HCT116 (cell line): ENCODE measurements at regions not wholly inside any gene's neighbourhood (a gene's known extent, or its start where the extent isn't known, plus 50 kb on each side); places are given as distances from the start of the nearest gene placed in this dataset.

Source experiments
- CBX3 ChIP-seq: IDR thresholded peaks from 2 replicates; pipeline ENCODE4 v1.6.1; 2012; ENCODE audit warnings: low read depth
- CEBPB ChIP-seq: IDR thresholded peaks from 2 replicates; pipeline ENCODE4 v1.6.1; 2012; ENCODE audit warnings: low read depth
- CTCF ChIP-seq, 3 experiments: fragments of 200-600 bp in 1 of 3; sonication (generic) in 1 of 3; IDR thresholded peaks in 2 of 3; conservative IDR thresholded peaks in 1 of 3; 2 replicates each; pipeline ENCODE4 v1.5.1; 2012 to 2017; ENCODE audit warnings: low read depth in 2 of 3, low read length in 2 of 3, antibody characterized with exemption in 1 of 3, borderline replicate concordance in 1 of 3, control low read depth in 1 of 3, mild to moderate bottlenecking in 1 of 3, mixed read lengths in 1 of 3, mixed run types in 1 of 3, moderate library complexity in 1 of 3; ENCODE audit not compliant: insufficient read depth in 1 of 3
- ELF1 ChIP-seq: IDR thresholded peaks from 2 replicates; pipeline ENCODE4 v1.6.1; 2012; ENCODE audit warnings: low read depth, borderline replicate concordance
- POLR2A ChIP-seq: IDR thresholded peaks from 2 replicates; pipeline ENCODE4 v1.7.0; 2011; ENCODE audit warnings: borderline replicate concordance; ENCODE audit not compliant: insufficient read depth, insufficient read length; ENCODE audit errors: extremely low read depth
- RAD21 ChIP-seq: IDR thresholded peaks from 2 replicates; pipeline ENCODE4 v1.6.1; 2012; ENCODE audit warnings: low read depth, mild to moderate bottlenecking
- REST ChIP-seq: IDR thresholded peaks from 2 replicates; pipeline ENCODE4 v1.6.1; 2012; ENCODE audit warnings: low read depth
- SIN3A ChIP-seq: IDR thresholded peaks from 2 replicates; pipeline ENCODE4 v1.6.1; 2012; ENCODE audit warnings: low read depth
- ZBTB33 ChIP-seq: IDR thresholded peaks from 2 replicates; pipeline ENCODE4 v1.6.1; 2011; ENCODE audit warnings: mild to moderate bottlenecking, low read length, moderate library complexity; ENCODE audit not compliant: insufficient replicate concordance; ENCODE audit errors: extremely low read depth

GRCh38 chr1:82048596-82048995 lies 247.9 kb downstream of the ADGRL2 start:
- TF ChIP-seq POLR2A: no peak
- no peak for TF ChIP-seq CTCF (IDR thresholded peaks at IDR 0.05 in 2 of 3, conservative IDR thresholded peaks at IDR 0.05 in 1 of 3; ENCODE audit: borderline replicate concordance in 1 of 3, insufficient read depth in 1 of 3, low read depth in 2 of 3, low read length in 2 of 3)
- TF ChIP-seq SIN3A: no peak
- no peak for TF ChIP-seq RAD21
- TF ChIP-seq ZBTB33: no peak
- TF ChIP-seq REST: no peak
- no peak for TF ChIP-seq ELF1
- TF ChIP-seq CEBPB: no peak
- TF ChIP-seq CBX3: no peak
